Neural cell (in vitro differentiated cells): ENCODE measurements at regions not wholly inside any gene's neighbourhood (a gene's known extent, or its start where the extent isn't known, plus 50 kb on each side); places are given as distances from the start of the nearest gene placed in this dataset.

Source experiments
- EP300 ChIP-seq: fragments of 450-650 bp; conservative IDR thresholded peaks from 2 replicates; pipeline ENCODE4 v1.6.1; 2014; ENCODE audit warnings: antibody characterized with exemption, mild to moderate bottlenecking, moderate library complexity; ENCODE audit not compliant: poor library complexity, severe bottlenecking
- TF ChIP-seq, protein P1 (sequence below): fragments of 450-650 bp; IDR thresholded peaks from 2 replicates; pipeline ENCODE4 v1.5.1; 2014; ENCODE audit warnings: antibody characterized with exemption, mild to moderate bottlenecking, moderate library complexity; ENCODE audit not compliant: poor library complexity, severe bottlenecking

GRCh38 chrX:15059474-15059873 is 186.3 kb downstream of the MOSPD2 start:
- TF ChIP-seq, protein P1, sequence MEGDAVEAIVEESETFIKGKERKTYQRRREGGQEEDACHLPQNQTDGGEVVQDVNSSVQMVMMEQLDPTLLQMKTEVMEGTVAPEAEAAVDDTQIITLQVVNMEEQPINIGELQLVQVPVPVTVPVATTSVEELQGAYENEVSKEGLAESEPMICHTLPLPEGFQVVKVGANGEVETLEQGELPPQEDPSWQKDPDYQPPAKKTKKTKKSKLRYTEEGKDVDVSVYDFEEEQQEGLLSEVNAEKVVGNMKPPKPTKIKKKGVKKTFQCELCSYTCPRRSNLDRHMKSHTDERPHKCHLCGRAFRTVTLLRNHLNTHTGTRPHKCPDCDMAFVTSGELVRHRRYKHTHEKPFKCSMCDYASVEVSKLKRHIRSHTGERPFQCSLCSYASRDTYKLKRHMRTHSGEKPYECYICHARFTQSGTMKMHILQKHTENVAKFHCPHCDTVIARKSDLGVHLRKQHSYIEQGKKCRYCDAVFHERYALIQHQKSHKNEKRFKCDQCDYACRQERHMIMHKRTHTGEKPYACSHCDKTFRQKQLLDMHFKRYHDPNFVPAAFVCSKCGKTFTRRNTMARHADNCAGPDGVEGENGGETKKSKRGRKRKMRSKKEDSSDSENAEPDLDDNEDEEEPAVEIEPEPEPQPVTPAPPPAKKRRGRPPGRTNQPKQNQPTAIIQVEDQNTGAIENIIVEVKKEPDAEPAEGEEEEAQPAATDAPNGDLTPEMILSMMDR: peak; percentile 17
- no peak for TF ChIP-seq EP300
